ENCODE measurements at regions not wholly inside any gene's neighbourhood (a gene's known extent, or its start where the extent isn't known, plus 50 kb on each side); places are given as distances from the start of the nearest gene placed in this dataset.

GRCh38 chr10:128964100-128964403 is 503.0 kb upstream of the MGMT start:
- TF ChIP-seq FOXP2 (optimal IDR thresholded peaks at IDR 0.05; ENCODE audit: borderline replicate concordance, extremely low read depth, extremely low read length, insufficient read depth) (no peak), SIN3A (IDR thresholded peaks at IDR 0.05; ENCODE audit: borderline replicate concordance, insufficient read depth, low read length) (no peak), REST (IDR thresholded peaks at IDR 0.05; ENCODE audit: insufficient read depth in 1 of 2, low read depth in 2 of 2, low read length in 2 of 2) (no peak), POLR2AphosphoS5 (IDR thresholded peaks at IDR 0.05; ENCODE audit: low read depth, low read length) (no peak)

- TF ChIP-seq TAF1 (IDR thresholded peaks at IDR 0.05; ENCODE audit: borderline replicate concordance, insufficient read depth, low read length) (no peak), FOXP2 (optimal IDR thresholded peaks at IDR 0.05; ENCODE audit: borderline replicate concordance, extremely low read depth, extremely low read length, insufficient read depth) (no peak), POLR2AphosphoS5 (IDR thresholded peaks at IDR 0.05; ENCODE audit: low read depth, low read length) (no peak), SIN3A (IDR thresholded peaks at IDR 0.05; ENCODE audit: borderline replicate concordance, insufficient read depth, low read length) (no peak), REST (IDR thresholded peaks at IDR 0.05; ENCODE audit: insufficient read depth in 1 of 2, low read depth in 2 of 2, low read length in 2 of 2) (no peak)
These were observed 498.9 kb upstream of the MGMT start for GRCh38 chr10:128967980-128968756.

- TF ChIP-seq POLR2AphosphoS5 (IDR thresholded peaks at IDR 0.05; ENCODE audit: low read depth, low read length) (no peak), SIN3A (IDR thresholded peaks at IDR 0.05; ENCODE audit: borderline replicate concordance, insufficient read depth, low read length) (no peak), REST (IDR thresholded peaks at IDR 0.05; ENCODE audit: insufficient read depth in 1 of 2, low read depth in 2 of 2, low read length in 2 of 2) (no peak), TAF1 (IDR thresholded peaks at IDR 0.05; ENCODE audit: borderline replicate concordance, insufficient read depth, low read length) (no peak), FOXP2 (optimal IDR thresholded peaks at IDR 0.05; ENCODE audit: borderline replicate concordance, extremely low read depth, extremely low read length, insufficient read depth) (no peak)
These were observed 497.5 kb upstream of the MGMT start for GRCh38 chr10:128969551-128969950.

GRCh38 chr10:128971374-128972035 is 495.5 kb upstream of the MGMT start:
- TF ChIP-seq TAF1 (IDR thresholded peaks at IDR 0.05; ENCODE audit: borderline replicate concordance, insufficient read depth, low read length) (no peak), SIN3A (IDR thresholded peaks at IDR 0.05; ENCODE audit: borderline replicate concordance, insufficient read depth, low read length) (no peak), POLR2AphosphoS5 (IDR thresholded peaks at IDR 0.05; ENCODE audit: low read depth, low read length) (no peak), FOXP2 (optimal IDR thresholded peaks at IDR 0.05; ENCODE audit: borderline replicate concordance, extremely low read depth, extremely low read length, insufficient read depth) (no peak), REST (IDR thresholded peaks at IDR 0.05; ENCODE audit: insufficient read depth in 1 of 2, low read depth in 2 of 2, low read length in 2 of 2) (no peak)

Measured in PFSK-1 (cell line).